ENCODE measurements at regions not wholly inside any gene's neighbourhood (a gene's known extent, or its start where the extent isn't known, plus 50 kb on each side); places are given as distances from the start of the nearest gene placed in this dataset.

GRCh38 chr17:77329741-77330531 is 189.2 kb downstream of the SEC14L1 start:
- DNase-seq, result peak in 1 of 2 donors; percentile 15
- no peak for ATAC-seq (ENCODE audit: low FRiP score in 2 of 2)
- Histone ChIP-seq H3K36me3 (no peaks in the 10 kb centered on the region), H3K4me1 (peaks cover 23 to 37% (median 33%) of the 10 kb centered on the region in 4 donors), H3K4me3 (no peak overlapping the region), H3K27ac (no peak overlapping the region), H3K27me3 (no peaks in the 10 kb centered on the region), H3K9me3 (no peaks in the 10 kb centered on the region)
- TF ChIP-seq CTCF (IDR thresholded peaks at IDR 0.05) (no peak), POLR2A (IDR thresholded peaks at IDR 0.05) (no peak), EP300 (IDR thresholded peaks at IDR 0.05) (no peak), POLR2AphosphoS5 (IDR thresholded peaks at IDR 0.05) (no peak)
- WGBS, 2 donors, result 90% methylated on average over 9 to 21 of the region's 21 CpGs

GRCh38 chr17:77330602-77331081 is 189.9 kb downstream of the SEC14L1 start:
- Histone ChIP-seq H3K4me1 (peaks cover 17 to 30% (median 27%) of the 10 kb centered on the region in 4 donors), H3K4me3 (no peak overlapping the region), H3K36me3 (no peaks in the 10 kb centered on the region), H3K27me3 (no peaks in the 10 kb centered on the region), H3K27ac (no peak overlapping the region), H3K9me3 (no peaks in the 10 kb centered on the region)
- WGBS, 2 donors, result 74 to 80% methylated on average over 8 to 10 of the region's 10 CpGs
- peak in 1 of 2 donors; percentile 18 for DNase-seq
- peak in 1 of 2 donors; percentile 5 for ATAC-seq (ENCODE audit: low FRiP score in 2 of 2)
- TF ChIP-seq POLR2AphosphoS5 (IDR thresholded peaks at IDR 0.05), result no peak
- TF ChIP-seq POLR2A (IDR thresholded peaks at IDR 0.05), result no peak
- TF ChIP-seq CTCF (IDR thresholded peaks at IDR 0.05), result no peak
- TF ChIP-seq EP300 (IDR thresholded peaks at IDR 0.05), result no peak

- peak overlapping the region in 2 of 4 donors; percentile 25 to 34 for H3K4me3 ChIP-seq
- 7 to 15% methylated on average over 12 to 23 of the region's 23 CpGs for WGBS, 2 donors
- peak; percentile 84 to 95 for DNase-seq
- peaks cover 11 to 22% (median 20%) of the 10 kb centered on the region in 4 donors for H3K4me1 ChIP-seq
- peak overlapping the region; percentile 54 to 75 (median 68) for H3K27ac ChIP-seq
- no peaks in the 10 kb centered on the region for H3K9me3 ChIP-seq
- no peaks in the 10 kb centered on the region for H3K27me3 ChIP-seq
- no peaks in the 10 kb centered on the region for H3K36me3 ChIP-seq
- TF ChIP-seq POLR2AphosphoS5 (IDR thresholded peaks at IDR 0.05) (peak; percentile 53 to 55), EP300 (IDR thresholded peaks at IDR 0.05) (no peak), CTCF (IDR thresholded peaks at IDR 0.05) (peak; percentile 93 to 99 (median 98))
- ATAC-seq (ENCODE audit: low FRiP score in 2 of 2), result peak; percentile 91 to 93
Measured at GRCh38 chr17:77331301-77331864, 190.6 kb downstream of the SEC14L1 start.

- no peaks in the 10 kb centered on the region for H3K36me3 ChIP-seq
- ATAC-seq (ENCODE audit: low FRiP score in 2 of 2) (no peak), DNase-seq (peak in 1 of 2 donors; percentile 32)
- peak overlapping the region in 3 of 4 donors; percentile 54 to 75 (median 71) for H3K27ac ChIP-seq
- H3K4me1 ChIP-seq, result peaks cover 11 to 22% (median 18%) of the 10 kb centered on the region in 4 donors
- H3K4me3 ChIP-seq, result peak overlapping the region in 1 of 4 donors; percentile 25
- WGBS, 2 donors, result 68 to 72% methylated on average over 13 of the region's 13 CpGs
- no peak for TF ChIP-seq CTCF (IDR thresholded peaks at IDR 0.05)
- no peak for TF ChIP-seq POLR2AphosphoS5 (IDR thresholded peaks at IDR 0.05)
- TF ChIP-seq EP300 (IDR thresholded peaks at IDR 0.05), result no peak
- no peak for TF ChIP-seq POLR2A (IDR thresholded peaks at IDR 0.05)
- H3K9me3 ChIP-seq, result peaks cover 0 to 5% (median 0%) of the 10 kb centered on the region in 4 donors
- H3K27me3 ChIP-seq, result no peaks in the 10 kb centered on the region
Measured at GRCh38 chr17:77332034-77332971, 191.5 kb downstream of the SEC14L1 start.

Data from upper lobe of left lung (tissue), 6 donors.